HG02759 (cell line): ENCODE measurements at regions not wholly inside any gene's neighbourhood (a gene's known extent, or its start where the extent isn't known, plus 50 kb on each side); places are given as distances from the start of the nearest gene placed in this dataset.

Experiments
- ATAC-seq: cut with Tn5 transposase; IDR thresholded peaks from one replicate; pipeline ENCODE4 v1.9.1; 2021; ENCODE audit warnings: mild to moderate bottlenecking, moderate library complexity; ENCODE audit not compliant: unreplicated experiment

GRCh38 chr20:12617076-12617475, 391.7 kb upstream of the SPTLC3 start:
- no peak for ATAC-seq

- ATAC-seq = no peak
Measured at GRCh38 chr20:12623870-12624269, 384.9 kb upstream of the SPTLC3 start.

- ATAC-seq = no peak
Measured at GRCh38 chr20:12627485-12627884, 381.3 kb upstream of the SPTLC3 start.

GRCh38 chr20:12638633-12639312, 370.0 kb upstream of the SPTLC3 start:
- ATAC-seq = no peak

GRCh38 chr20:12640251-12640650, 368.5 kb upstream of the SPTLC3 start:
- ATAC-seq = no peak

GRCh38 chr20:12641619-12642018, 367.2 kb upstream of the SPTLC3 start:
- ATAC-seq = no peak

- ATAC-seq = no peak
Measured at GRCh38 chr20:12644461-12644860, 364.3 kb upstream of the SPTLC3 start.

- no peak for ATAC-seq
Measured at GRCh38 chr20:12649234-12649633, 359.5 kb upstream of the SPTLC3 start.

- ATAC-seq = no peak
Measured at GRCh38 chr20:12653642-12654041, 355.1 kb upstream of the SPTLC3 start.

GRCh38 chr20:12659942-12660341, 348.8 kb upstream of the SPTLC3 start:
- ATAC-seq = no peak

- ATAC-seq = no peak
Measured at GRCh38 chr20:12660918-12661317, 347.9 kb upstream of the SPTLC3 start.

GRCh38 chr20:12670301-12670700, 338.5 kb upstream of the SPTLC3 start:
- ATAC-seq = no peak

GRCh38 chr20:12673352-12673751, 335.4 kb upstream of the SPTLC3 start:
- no peak for ATAC-seq

- no peak for ATAC-seq
Measured at GRCh38 chr20:12677925-12678324, 330.8 kb upstream of the SPTLC3 start.

GRCh38 chr20:12679447-12679846, 329.3 kb upstream of the SPTLC3 start:
- ATAC-seq = no peak

- no peak for ATAC-seq
Measured at GRCh38 chr20:12682613-12683012, 326.2 kb upstream of the SPTLC3 start.

- ATAC-seq = no peak
Measured at GRCh38 chr20:12687476-12687875, 321.3 kb upstream of the SPTLC3 start.

- no peak for ATAC-seq
Measured at GRCh38 chr20:12695937-12696336, 312.8 kb upstream of the SPTLC3 start.

- no peak for ATAC-seq
Measured at GRCh38 chr20:12698817-12699216, 310.0 kb upstream of the SPTLC3 start.

- ATAC-seq = no peak
Measured at GRCh38 chr20:12699374-12700228, 309.2 kb upstream of the SPTLC3 start.

- ATAC-seq = no peak
Measured at GRCh38 chr20:12700701-12701100, 308.1 kb upstream of the SPTLC3 start.

GRCh38 chr20:12702312-12702711, 306.5 kb upstream of the SPTLC3 start:
- ATAC-seq = no peak
